ENCODE measurements at regions not wholly inside any gene's neighbourhood (a gene's known extent, or its start where the extent isn't known, plus 50 kb on each side); places are given as distances from the start of the nearest gene placed in this dataset.

- no peak for DNase-seq (ENCODE audit: extremely low read depth in 1 of 11, low read depth in 9 of 11, low spot score in 4 of 11)
Measured at GRCh38 chr1:98267423-98267822, 346.6 kb upstream of the DPYD start.

DNA sequence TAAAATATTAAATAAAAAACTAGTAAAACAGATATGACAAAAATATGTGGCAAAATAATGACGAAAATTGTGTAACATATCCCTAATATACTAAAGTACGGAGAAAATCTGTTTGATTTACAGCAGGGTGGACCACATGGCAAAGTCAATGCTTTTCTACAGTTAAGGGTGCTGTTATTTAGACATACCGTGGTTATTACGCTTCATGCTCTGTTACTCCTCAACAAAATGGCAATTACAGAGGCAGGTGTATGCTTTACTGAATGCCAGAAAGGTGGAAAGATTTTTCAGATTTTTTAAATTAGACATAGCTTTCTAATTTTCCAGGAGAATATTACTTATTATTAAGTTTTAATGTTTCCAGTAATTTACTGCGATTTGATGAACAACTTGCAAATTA, 343.9 kb upstream of the DPYD start:
- DNase-seq (ENCODE audit: extremely low read depth in 1 of 11, low read depth in 9 of 11, low spot score in 4 of 11): no peak

DNA sequence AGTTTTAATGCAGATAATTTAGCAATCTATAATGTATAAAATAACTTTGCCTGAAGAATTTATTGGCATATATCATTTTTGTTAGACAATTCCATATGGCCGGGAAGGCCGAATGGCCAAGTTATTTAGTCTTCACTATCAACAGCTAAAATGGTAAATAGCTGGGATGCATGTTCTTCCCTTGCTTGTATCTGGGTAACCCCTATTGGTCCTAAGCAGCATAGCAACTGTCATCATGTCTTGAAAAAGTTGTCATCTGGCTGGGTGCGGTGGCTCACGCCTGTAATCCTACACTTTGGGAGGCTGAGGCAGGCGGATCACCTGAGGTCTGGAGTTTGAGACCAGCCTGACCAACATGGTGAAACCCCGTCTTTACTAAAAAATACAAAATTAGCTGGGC, 340.0 kb upstream of the DPYD start:
- DNase-seq (ENCODE audit: extremely low read depth in 1 of 11, low read depth in 9 of 11, low spot score in 4 of 11): no peak

- DNase-seq (ENCODE audit: extremely low read depth in 1 of 11, low read depth in 9 of 11, low spot score in 4 of 11): no peak
Measured at GRCh38 chr1:98260412-98260811, 339.6 kb upstream of the DPYD start.

GRCh38 chr1:98256700-98257099, 335.9 kb upstream of the DPYD start:
- no peak for DNase-seq (ENCODE audit: extremely low read depth in 1 of 11, low read depth in 9 of 11, low spot score in 4 of 11)

GRCh38 chr1:98253145-98253544, 332.3 kb upstream of the DPYD start:
- DNase-seq (ENCODE audit: extremely low read depth in 1 of 11, low read depth in 9 of 11, low spot score in 4 of 11): no peak

GRCh38 chr1:98251497-98251896, 330.7 kb upstream of the DPYD start:
- DNase-seq (ENCODE audit: extremely low read depth in 1 of 11, low read depth in 9 of 11, low spot score in 4 of 11): no peak

GRCh38 chr1:98232678-98233077, 311.8 kb upstream of the DPYD start:
- no peak for DNase-seq (ENCODE audit: extremely low read depth in 1 of 11, low read depth in 9 of 11, low spot score in 4 of 11)

GRCh38 chr1:98222706-98223105, 301.9 kb upstream of the DPYD start:
- no peak for DNase-seq (ENCODE audit: extremely low read depth in 1 of 11, low read depth in 9 of 11, low spot score in 4 of 11)

DNA sequence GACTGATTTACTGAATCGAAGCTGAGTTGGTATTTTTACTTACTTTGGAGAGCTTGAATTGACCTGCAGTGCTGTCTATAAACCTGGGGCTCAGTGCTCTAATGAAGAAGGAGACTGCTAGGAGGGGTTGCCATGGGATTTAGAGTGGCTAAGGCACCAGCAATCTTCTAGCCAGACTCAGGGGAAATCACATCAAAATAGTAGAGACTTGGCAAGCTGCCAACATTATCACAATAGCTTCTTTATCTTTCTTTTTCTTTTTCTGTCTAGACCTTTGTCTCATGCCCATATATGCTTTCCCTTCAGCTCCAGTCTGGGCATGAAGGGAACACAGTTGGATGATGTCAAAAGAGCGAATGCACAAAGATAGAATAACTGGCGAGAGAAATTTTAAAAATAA, 301.1 kb upstream of the DPYD start:
- DNase-seq (ENCODE audit: extremely low read depth in 1 of 11, low read depth in 9 of 11, low spot score in 4 of 11): no peak

GRCh38 chr1:98217601-98218000, 296.8 kb upstream of the DPYD start:
- no peak for DNase-seq (ENCODE audit: extremely low read depth in 1 of 11, low read depth in 9 of 11, low spot score in 4 of 11)

- no peak for DNase-seq (ENCODE audit: extremely low read depth in 1 of 11, low read depth in 9 of 11, low spot score in 4 of 11)
Measured at GRCh38 chr1:98216304-98216703, 295.5 kb upstream of the DPYD start.

DNA sequence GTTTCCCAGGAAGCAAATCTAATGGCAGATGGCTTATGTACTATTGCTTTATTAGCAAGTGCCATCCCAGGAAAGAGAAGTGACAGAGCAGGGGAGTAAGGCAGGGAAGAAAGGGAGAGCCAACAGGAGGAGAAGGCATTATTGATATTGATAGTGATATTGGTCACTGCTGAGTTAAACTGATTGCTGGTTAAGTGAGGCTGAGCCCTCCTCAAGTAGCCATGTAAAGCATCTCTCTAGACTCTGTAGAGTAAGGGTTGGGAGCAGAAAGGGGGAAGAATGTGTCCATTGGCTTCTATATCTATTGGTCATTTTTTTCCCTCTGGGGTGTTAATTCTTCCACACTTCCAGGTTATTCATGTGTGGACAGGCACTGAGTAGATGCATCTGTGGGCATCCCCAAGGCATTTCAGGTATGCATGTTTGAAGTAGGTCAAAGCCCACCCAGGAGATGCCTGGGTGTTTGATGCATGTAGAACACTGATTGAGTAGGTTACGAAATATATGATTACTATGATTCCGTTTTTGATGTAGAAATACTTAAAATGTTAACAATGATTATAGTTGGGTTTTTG, 290.5 kb upstream of the DPYD start:
- DNase-seq (ENCODE audit: extremely low read depth in 1 of 11, low read depth in 9 of 11, low spot score in 4 of 11): no peak

DNA sequence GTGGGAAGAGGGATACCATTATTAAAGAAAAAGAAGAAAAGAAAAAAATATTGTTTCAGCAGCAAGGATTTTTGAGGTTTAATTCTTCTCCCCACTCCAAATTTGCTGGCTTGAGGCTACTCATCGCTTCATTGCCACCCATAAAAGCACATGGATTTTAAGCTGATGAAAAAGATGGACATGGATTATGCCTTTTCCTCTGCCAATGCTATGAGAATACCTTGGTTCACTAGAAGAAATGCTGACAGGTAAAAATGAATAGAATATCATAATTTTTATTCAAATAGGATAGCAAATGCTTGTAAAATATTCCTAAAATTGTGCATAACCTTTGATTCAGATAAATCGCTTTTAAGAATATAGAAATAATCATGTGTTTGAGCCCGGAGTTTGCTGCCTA, 289.7 kb upstream of the DPYD start:
- no peak for DNase-seq (ENCODE audit: extremely low read depth in 1 of 11, low read depth in 9 of 11, low spot score in 4 of 11)

GRCh38 chr1:98210064-98210463, 289.2 kb upstream of the DPYD start:
- no peak for DNase-seq (ENCODE audit: extremely low read depth in 1 of 11, low read depth in 9 of 11, low spot score in 4 of 11)

- DNase-seq (ENCODE audit: extremely low read depth in 1 of 11, low read depth in 9 of 11, low spot score in 4 of 11): no peak
Measured at GRCh38 chr1:98205291-98206017, 284.6 kb upstream of the DPYD start.

DNA sequence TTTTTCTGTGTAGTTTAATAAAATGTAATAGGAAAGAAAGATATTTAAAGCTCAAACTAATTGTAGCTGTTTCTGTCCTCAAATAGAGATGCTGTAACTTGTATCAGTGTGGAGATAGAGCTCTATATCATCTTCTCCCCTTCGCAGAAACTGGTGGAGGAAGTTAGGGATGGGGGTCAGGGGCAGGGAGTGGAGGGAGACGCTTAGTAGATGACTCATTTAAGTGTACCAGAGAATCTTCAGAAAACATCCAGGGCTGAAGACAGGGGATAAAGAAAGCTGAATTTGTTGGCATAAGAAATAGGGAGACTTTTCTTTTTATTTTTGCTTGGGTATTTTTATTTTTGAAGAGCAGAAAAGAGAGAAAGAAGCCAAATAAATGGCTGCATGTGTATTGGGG, 282.6 kb upstream of the DPYD start:
- no peak for DNase-seq (ENCODE audit: extremely low read depth in 1 of 11, low read depth in 9 of 11, low spot score in 4 of 11)

DNA sequence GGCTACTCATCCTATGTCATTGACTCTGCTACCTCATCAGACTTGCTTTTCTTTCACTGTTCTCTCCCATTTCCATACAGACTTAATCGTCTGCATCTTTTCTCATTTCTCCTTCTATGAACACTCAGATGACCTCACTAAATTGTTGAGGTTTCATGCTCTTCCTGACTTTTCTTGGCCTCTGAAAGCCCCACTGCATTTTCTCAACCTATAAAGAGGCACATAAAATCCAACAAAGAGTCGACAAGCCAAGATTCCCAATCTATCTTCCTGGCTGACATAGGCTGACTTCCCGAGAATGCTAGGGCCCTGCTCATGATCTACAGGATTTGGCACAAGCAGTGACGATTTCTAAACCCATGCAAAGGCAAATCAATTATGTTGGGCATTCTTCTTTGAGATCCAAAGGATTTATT, 280.8 kb upstream of the DPYD start:
- DNase-seq (ENCODE audit: extremely low read depth in 1 of 11, low read depth in 9 of 11, low spot score in 4 of 11): peak in 10 of 11 donors; percentile 2 to 28 (median 13)

DNA sequence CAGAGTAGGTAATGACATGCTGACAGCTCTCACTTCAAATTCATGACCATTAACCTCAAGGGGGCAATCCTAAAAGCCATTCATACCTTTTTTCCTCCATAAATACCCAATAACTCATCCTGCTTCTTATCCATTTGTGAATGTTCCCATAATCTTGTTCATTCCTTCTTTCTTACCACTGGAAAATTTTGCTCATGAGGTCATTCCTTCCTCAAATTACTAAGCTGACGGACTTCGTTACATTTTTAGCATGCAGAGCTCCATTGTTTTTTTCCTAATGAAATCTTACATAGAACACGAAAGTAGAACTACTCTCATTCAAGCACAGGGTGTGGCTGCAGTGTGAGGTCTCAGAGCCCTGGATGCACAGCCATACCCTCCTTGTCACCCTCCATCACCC, 276.5 kb upstream of the DPYD start:
- no peak for DNase-seq (ENCODE audit: extremely low read depth in 1 of 11, low read depth in 9 of 11, low spot score in 4 of 11)

- DNase-seq (ENCODE audit: extremely low read depth in 1 of 11, low read depth in 9 of 11, low spot score in 4 of 11): no peak
Measured at GRCh38 chr1:98196012-98196411, 275.2 kb upstream of the DPYD start.

DNA sequence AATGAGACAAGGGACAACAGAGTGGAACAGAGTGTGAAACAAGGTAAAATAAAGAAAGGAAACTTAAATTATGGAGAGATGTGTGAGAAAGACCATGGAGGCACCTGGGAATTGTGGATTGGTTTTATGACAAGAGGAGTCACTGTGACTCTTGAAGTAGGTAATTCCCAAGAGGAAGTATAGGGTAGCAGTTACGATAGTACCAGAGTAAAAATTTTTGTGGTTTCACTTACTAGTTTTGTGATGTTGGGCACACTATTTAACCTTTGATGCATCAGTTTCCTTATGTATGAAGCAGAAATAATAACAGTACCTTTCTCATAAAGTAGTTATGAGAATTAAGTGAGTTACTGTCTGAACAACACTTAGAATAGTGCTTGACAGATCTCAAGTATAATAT, 267.9 kb upstream of the DPYD start:
- no peak for DNase-seq (ENCODE audit: extremely low read depth in 1 of 11, low read depth in 9 of 11, low spot score in 4 of 11)
